BJ (cell line): ENCODE measurements at regions not wholly inside any gene's neighbourhood (a gene's known extent, or its start where the extent isn't known, plus 50 kb on each side); places are given as distances from the start of the nearest gene placed in this dataset.

Source experiments
- CTCF ChIA-PET: fragments of 350-600 bp; formaldehyde crosslinking; extraction: SDS; loops from one replicate; lab custom pipeline; 2021; ENCODE audit warnings: antibody characterized with exemption, inconsistent platforms; lab: Yijun Ruan, JAX
- POLR2A ChIA-PET: fragments of 300-600 bp; sonication (Branson Sonifier 250); formaldehyde crosslinking; extraction: SDS; loops from one replicate; lab custom pipeline; 2021; ENCODE audit warnings: antibody characterized with exemption; lab: Charles Lee
- DNase-seq: peaks from one replicate; pipeline ENCODE4 v3.0.0-alpha.2; 2011; ENCODE audit warnings: low read depth
- H3K27me3 ChIP-seq: 2 replicates; pipeline ENCODE4 v1.6.0; 2011; ENCODE audit warnings: low read length; ENCODE audit not compliant: control insufficient read depth, insufficient read depth
- H3K36me3 ChIP-seq: 2 replicates; pipeline ENCODE4 v1.5.1; 2011; ENCODE audit warnings: low read length; ENCODE audit not compliant: control insufficient read depth, insufficient read depth
- H3K4me3 ChIP-seq: 2 replicates; pipeline ENCODE4 v1.5.1; 2011; ENCODE audit warnings: low read depth, mild to moderate bottlenecking, control low read depth, low read length
- TF ChIP-seq, protein P1 (sequence below): IDR thresholded peaks from 2 replicates; pipeline ENCODE4 v1.5.1; 2011; ENCODE audit warnings: low read depth, mild to moderate bottlenecking, control low read depth, inconsistent platforms, low read length, moderate library complexity; ENCODE audit not compliant: insufficient read depth

DNA sequence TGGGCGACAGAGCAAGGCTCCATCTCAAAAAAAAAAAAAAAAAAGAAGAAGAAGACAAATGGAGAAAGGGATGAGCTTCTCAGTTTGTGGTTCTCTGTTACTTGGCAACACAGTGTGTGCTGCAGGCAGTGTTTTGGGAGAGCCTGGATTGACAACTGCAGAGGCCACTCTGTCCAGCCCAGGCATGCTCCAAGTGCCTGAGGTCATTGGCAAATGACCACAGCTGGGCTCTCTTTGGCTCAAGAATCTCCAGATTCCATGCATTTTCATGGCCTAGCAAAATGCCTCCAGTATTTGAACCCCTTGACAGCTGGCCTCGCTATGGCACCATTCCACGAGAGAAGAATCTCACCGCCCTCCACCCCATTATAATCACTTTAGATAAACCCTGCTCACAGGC lies 126.2 kb downstream of the ANKRD60 start:
- peak; percentile 59 for DNase-seq
- H3K36me3 ChIP-seq: no peaks in the 10 kb centered on the region
- CTCF ChIA-PET: interaction anchor here (0.6 to 1.2 kb wide), 4 partner anchors 9 to 447 kb away, joined by 3 to 5 read pairs (median 4); no protein-coding TSS in a partner anchor
- POLR2A ChIA-PET: no interaction called here
- H3K4me3 ChIP-seq: no peak overlapping the region
- TF ChIP-seq, protein P1, sequence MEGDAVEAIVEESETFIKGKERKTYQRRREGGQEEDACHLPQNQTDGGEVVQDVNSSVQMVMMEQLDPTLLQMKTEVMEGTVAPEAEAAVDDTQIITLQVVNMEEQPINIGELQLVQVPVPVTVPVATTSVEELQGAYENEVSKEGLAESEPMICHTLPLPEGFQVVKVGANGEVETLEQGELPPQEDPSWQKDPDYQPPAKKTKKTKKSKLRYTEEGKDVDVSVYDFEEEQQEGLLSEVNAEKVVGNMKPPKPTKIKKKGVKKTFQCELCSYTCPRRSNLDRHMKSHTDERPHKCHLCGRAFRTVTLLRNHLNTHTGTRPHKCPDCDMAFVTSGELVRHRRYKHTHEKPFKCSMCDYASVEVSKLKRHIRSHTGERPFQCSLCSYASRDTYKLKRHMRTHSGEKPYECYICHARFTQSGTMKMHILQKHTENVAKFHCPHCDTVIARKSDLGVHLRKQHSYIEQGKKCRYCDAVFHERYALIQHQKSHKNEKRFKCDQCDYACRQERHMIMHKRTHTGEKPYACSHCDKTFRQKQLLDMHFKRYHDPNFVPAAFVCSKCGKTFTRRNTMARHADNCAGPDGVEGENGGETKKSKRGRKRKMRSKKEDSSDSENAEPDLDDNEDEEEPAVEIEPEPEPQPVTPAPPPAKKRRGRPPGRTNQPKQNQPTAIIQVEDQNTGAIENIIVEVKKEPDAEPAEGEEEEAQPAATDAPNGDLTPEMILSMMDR: no peak
- peaks cover 10% of the 10 kb centered on the region; the same call in 1 of the 2 replicates for H3K27me3 ChIP-seq

DNA sequence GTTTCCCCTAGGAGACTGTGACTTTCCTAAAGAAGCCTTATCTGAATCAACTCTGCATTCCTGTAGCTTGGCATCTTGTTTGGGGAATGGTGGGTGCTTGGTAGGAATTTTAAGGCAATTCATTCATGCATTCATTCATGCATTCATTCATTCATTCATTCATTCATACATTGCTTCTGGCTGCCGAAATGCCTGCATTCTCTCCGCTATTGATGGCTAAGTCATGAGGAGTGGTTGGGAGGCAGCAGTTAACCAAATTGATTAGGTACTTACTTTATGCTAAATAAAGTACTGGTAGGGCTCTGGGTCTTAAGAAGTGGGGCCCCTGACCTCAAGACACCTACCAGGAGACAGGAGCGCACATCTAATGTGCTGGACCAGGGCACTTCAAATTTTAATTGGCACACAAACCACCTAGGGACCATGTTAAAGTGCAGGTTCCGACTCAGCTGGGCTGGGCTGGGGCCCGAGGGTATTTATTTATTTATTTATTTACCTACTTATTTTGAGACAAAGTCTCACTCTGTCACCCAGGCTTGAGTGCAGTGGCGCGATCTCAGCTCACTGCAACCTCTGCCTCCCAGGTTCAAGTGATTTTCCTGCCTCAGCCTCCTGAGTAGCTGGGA lies 127.6 kb downstream of the ANKRD60 start:
- DNase-seq: no peak
- ChIA-PET CTCF (interaction anchor here (1.2 kb wide), 2 partner anchors 13 to 14 kb away, joined by 4 to 5 read pairs; no protein-coding TSS in a partner anchor), POLR2A (no interaction called here)
- H3K4me3 ChIP-seq: no peak overlapping the region
- peaks cover 12% of the 10 kb centered on the region; the same call in 1 of the 2 replicates for H3K27me3 ChIP-seq
- TF ChIP-seq, protein P1: no peak
- H3K36me3 ChIP-seq: no peaks in the 10 kb centered on the region

DNA sequence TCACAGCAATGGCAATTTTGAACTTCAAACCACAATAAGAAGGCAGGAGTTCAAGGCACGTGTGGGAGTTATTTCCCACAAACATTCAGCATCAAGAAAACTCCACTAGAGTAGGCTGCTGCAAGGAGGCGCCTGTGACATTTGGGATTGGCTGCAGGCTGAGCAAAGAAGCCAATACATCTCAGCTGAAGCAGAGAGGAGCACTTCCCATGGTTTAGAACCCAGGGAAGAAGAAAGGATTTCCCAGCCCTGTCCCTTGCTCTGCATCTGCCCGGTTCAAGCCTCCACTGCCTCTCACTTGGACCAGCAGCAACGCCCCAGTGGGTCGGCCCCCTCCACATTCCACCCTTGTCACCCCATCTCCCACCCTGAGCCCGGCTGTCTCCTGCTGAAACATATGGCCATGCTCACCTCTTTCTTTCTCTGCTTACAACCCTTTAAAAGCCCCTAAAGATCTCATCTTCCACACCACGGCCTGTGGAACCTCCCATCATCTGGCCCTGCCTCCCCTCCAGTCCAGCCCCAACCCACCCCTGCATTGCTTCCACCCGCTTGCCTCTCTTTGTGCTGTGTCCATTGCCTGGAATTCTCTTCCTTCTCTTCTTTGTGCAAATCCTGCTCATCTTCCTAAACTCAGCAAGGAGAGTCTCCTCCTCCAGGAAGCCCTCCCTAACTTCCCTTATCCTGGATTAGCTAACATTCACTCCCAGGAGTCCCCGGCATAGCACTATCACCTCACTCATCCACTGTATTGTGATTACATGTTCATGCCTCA lies 128.3 kb downstream of the ANKRD60 start:
- POLR2A ChIA-PET: no interaction called here
- H3K27me3 ChIP-seq: peaks cover 12% of the 10 kb centered on the region; the same call in 1 of the 2 replicates
- H3K4me3 ChIP-seq: no peak overlapping the region
- no peak for DNase-seq
- TF ChIP-seq, protein P1: no peak
- CTCF ChIA-PET: interaction anchor here (0.9 to 1.2 kb wide), 2 partner anchors 13 to 108 kb away, joined by 3 to 4 read pairs; no protein-coding TSS in a partner anchor
- no peaks in the 10 kb centered on the region for H3K36me3 ChIP-seq

DNA sequence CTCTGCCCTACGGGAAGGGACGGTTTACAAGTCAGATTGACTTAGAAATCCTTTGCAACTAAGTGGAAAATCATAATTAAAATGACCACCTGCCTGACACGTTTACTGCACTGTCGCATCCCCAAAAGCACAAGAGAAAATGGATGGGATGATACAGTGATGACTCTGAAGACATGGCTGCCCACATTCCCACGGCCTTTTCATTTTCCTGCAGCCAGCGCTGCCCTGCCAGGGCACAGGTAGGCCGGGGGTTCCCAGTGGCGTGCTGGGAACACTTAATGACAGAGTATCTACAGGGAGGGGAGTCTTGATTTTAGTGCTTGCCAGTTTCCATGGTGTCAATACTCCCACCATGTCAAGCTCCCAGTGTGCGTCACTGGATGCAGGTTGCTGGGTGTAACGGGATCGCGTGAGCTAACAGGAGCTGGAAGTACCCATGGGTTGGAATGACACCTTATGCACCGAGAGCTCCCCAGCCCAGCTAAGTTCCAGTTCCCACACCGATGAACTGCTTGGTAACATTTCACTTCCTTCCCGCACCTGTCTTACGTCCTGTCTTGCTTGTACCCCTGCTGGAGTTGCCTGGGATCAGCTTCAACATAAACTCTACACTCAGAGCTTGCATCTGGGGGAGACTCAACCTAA lies 129.0 kb downstream of the ANKRD60 start:
- ChIA-PET POLR2A (no interaction called here), CTCF (interaction anchor here (0.9 to 2.5 kb wide), 3 partner anchors 12 to 109 kb away, joined by 3 to 16 read pairs (median 4); no protein-coding TSS in a partner anchor)
- no peak for DNase-seq
- Histone ChIP-seq H3K27me3 (peaks cover 12% of the 10 kb centered on the region), H3K36me3 (no peaks in the 10 kb centered on the region), H3K4me3 (no peak overlapping the region)
- TF ChIP-seq, protein P1: no peak

DNA sequence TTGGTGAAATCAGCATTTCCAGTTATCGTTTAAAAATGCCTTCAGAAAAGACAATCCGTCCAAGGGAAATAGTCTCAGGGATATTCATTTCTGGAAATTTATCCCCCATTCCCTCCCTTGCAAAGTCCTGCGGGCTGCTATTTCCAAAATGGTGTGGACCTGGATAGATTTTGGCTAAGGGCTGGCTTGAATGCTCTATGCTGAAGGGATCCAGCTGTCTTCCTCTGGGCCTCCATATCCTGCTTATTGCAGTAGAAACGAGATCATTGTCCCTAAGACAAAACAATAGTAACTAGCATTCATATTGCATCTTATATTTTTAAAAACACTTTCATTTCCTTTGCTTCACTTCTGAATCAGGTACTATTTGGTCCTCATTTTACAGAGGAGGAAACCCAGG lies 129.9 kb downstream of the ANKRD60 start:
- Histone ChIP-seq H3K27me3 (peaks cover 9% of the 10 kb centered on the region), H3K4me3 (no peak overlapping the region), H3K36me3 (no peaks in the 10 kb centered on the region)
- DNase-seq: no peak
- POLR2A ChIA-PET: no interaction called here
- TF ChIP-seq, protein P1: no peak
- CTCF ChIA-PET: interaction anchor here (2.5 kb wide), 1 partner anchor 11 kb away, joined by 16 read pairs; no protein-coding TSS in a partner anchor
